GM21423 (cell line): ENCODE measurements at regions not wholly inside any gene's neighbourhood (a gene's known extent, or its start where the extent isn't known, plus 50 kb on each side); places are given as distances from the start of the nearest gene placed in this dataset.

ENCODE experiments used
- ATAC-seq: cut with Tn5 transposase; IDR thresholded peaks from one replicate; pipeline ENCODE4 v1.9.1; 2021; ENCODE audit warnings: mild to moderate bottlenecking, moderate library complexity; ENCODE audit not compliant: unreplicated experiment

DNA sequence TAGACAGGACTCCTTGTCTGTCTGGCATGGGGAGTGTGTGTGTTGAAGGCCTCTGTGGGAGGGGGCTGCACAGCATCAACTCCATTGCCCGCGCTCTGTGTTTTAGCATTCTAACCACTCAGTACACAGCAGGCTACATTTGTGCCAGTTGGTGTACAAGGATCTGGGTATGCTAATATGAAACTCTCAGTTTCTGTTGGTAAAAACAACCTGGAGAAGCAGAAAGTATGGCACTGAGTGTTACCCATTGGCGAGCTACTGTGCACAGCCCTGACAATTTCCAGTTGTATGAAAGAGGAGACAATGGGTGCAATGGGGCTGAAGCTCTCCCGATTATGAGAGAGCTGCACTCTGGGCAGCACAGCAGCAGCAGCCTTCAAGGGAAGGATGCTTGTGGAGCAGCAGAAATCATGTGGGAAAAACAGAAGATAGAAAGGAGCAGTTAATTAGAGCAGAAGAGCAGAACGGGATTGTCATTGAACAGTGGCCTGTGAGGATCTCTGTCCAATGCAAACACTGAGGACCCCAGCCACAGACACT is 443.6 kb downstream of the CBLN2 start:
- no peak for ATAC-seq

DNA sequence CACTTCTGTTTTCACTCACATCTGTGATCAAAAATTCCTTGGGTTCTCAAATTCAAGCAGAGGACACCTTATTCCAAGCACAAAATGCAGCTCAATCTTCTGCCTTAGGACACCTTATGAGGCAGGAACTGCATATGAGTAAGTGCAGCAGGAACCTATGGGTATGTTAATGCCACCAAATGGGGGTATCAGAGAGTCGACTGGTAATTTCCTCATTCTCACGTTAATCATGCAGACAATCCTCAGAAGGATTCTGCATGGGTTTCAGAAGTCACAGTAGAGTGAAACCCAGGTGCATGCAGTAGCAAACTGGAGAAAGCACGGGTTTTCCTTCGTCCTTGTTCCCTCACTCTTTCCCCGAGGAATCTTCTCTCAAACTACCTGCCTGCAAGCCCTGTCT is 452.8 kb downstream of the CBLN2 start:
- no peak for ATAC-seq

DNA sequence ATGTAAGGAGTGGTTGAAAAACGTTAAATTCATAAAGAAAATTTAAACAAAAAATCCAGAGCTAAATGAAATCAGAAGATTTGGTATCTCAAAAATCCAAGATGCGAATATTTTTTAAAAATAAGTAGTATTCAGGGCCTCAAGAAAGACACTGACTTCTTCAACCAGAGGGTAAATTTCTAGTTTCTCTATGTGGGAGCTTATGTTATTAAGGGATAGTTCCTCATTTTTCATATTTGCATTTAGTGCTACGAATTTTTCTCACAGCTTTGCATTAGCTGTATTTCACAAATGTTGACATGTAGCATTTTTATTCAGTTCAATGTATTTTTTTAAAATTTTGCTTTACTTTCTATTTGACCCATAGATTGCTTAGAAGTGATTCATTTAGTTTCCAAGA is 454.7 kb downstream of the CBLN2 start:
- no peak for ATAC-seq

DNA sequence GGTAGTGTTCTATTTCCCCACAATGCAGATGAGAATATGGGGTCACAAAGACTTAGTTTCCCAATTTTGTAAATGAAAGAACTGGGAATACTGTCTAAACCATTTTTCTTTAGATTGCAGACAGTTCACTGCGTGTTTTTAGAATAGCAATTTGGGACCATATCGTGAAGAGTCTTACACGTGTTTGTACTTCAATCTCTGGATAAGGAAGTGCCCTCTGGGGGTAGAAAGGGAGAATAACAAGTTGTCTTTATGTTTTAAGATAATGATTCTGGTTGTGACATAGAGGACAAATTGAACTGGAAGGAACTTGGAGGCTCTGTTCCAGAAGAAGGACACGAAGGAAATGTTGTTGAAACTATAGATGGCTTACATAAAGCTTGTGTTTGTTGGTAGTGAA is 457.7 kb downstream of the CBLN2 start:
- ATAC-seq: no peak

DNA sequence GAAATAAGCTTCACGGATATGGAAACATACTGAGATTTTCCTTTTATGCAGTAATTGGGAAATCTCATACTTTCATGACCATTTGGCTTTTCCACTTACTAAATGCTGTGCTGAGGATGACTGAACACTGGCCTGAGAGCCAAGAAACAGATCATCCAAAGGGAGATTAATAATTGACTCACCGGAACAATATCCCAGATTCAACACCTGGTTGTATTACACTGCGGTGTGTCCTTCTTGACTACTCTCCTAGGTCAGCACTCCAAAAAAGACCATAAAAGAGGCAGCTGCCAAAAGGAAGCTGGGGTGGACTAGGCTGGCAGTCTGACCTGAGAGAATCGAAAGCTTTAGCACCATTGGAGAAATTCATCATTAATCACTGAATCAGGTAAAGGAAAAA is 469.1 kb downstream of the CBLN2 start:
- no peak for ATAC-seq

DNA sequence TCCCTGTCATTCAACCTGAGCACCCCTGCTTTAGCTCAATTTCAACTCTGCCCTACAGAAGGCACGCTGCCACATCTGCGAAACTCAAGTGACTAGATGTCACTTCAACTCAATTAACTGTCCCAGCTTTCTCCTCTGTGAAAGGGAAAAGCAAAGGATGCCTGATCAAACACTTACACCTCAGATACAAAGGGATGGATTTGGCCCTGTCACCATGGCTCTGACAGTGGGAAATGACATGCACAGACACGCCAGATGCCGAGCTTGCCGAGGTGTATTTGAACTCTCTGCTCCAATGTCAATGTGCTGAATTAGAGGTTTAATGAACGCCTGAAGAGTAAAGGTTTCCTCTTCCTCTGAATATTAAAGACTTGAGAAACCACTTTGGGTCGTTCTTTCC is 481.1 kb downstream of the CBLN2 start:
- ATAC-seq: no peak

DNA sequence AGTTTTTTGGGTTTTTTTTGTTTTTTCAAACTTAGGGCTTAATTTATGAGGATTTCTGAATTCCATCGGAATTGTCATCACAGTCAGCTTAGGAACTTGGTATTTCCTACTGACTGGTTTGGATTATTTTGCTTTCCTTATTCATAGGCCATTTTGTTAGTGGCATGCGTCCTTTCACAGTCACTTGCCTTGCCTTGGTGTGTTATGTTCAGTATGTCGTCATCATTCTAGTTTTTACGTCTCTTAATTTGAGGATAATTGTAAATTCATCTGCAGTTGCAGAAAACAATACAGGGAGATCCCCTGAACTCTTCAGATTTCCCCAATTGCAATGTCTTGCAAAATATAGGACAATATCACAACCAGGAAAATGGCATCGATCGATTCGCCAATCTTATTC is 485.3 kb downstream of the CBLN2 start:
- no peak for ATAC-seq

DNA sequence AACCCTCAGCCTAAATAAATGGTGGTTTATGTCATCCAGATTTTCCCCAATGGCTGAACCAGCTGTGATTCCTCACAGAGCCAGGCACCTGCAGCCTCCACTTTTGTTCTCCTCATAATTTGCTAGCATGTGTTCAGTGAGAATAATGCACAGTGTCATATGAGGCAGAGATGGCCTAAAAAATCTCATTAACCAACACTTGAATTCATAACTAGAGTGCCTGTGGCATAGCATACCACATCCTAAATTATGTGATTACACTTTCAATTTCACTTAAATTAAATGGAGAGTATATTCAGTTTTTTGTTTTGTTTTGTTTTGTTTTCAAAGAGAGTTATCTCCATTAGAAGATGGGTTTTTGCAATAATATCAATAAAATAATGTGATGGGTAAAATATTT is 488.0 kb downstream of the CBLN2 start:
- ATAC-seq: no peak

DNA sequence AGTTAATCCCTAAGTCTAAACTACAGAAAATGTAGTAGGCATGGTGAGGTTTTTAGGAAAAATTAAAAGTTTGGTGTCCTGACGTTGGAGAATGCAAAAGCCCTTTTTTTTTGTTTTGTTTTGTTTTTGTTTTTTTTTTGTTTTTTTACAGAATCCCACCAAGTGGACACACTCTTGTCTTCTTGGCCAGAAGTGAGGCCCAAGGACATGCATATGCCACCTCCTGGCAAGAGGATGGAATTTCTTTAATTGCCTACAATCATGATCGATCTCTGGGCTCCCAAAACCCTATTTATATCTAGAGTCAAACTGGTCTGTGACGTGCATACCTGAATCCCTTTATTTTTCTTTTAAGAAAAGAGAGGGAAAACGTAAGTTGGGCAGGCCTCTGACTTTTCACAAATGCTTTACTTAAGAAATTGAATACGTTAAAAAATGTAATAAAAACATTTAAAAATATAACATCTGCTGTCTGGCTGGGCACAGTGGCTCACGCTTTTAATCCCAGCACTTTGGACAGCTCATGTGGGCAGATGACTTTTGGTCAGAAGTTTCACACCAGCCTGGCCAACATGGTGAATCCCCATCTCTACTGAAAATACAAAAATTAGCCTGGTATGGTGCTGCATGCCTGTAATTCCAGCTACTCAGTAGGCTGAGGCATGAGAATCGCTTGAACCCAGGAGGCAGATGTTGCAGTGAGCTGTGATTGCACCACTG is 502.7 kb downstream of the CBLN2 start:
- ATAC-seq: no peak

DNA sequence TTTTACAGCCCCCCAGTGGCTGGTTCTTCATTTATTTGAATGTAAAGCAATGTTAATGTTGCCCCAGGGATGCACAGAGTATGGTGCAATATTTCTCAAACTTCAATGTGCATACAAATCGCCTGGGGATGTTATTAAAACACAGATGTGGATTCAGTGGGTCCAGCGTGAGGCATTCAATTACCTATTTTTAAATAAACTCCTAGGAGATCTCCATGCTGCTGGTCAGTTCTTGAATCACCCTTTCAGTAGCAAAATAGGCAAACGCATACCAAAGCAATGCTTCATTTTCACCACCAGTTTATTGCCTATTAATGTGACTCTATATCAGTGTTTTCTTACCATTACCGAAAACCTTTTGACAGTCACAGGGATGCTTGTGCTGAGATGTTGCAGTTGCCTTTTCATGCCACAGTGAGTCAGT is 530.7 kb downstream of the CBLN2 start:
- ATAC-seq: no peak

DNA sequence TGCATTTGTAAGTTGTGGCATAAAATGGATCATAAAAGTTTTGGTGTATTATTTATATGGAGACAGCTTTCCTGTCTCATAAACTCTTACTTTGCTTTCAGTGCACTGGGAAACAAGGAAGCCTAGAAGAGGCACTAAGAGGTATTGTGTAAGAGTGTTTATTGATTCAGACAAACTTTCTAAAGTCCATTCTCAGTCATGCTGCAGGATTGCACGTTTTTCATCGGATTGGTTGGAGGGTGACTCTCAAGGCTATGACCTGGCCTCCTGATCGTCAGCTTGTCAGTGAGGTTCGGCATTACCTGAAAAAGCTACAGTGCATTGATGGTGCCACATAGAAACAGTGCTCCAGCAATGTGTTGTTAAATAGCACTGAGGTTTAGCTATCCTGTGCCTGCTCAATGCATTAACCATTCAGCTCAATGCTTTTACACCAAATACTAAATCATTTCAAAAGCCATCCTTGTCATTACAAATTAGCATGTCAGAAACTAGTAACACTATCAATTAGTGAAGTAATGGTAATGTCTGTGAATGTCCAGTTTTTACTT is 545.5 kb downstream of the CBLN2 start:
- ATAC-seq: no peak

DNA sequence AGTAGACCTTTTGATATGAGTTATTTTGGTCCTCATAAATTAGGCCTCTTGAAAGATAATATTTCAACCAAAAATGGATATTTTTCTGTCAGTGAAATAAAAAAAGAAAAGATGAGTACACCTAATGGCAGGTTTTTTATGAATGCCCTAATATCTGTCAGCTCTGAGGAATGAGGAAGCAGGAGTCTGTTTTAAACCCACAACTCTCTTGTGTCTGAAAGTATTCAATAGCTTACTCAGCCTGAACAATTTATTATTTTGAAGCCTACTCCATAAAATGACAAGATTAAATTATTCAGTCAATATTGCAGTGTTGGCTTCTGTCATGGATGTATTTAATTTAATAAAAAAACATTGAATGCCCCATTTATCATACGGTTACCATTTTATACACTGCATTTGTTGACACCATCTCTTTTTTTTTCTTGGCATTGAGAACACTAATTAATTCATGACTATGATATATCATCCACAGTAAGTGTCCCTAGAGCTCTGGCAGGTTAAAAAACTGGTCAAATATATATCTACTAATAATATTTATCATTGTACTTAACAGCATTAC is 548.2 kb downstream of the CBLN2 start:
- ATAC-seq: no peak

DNA sequence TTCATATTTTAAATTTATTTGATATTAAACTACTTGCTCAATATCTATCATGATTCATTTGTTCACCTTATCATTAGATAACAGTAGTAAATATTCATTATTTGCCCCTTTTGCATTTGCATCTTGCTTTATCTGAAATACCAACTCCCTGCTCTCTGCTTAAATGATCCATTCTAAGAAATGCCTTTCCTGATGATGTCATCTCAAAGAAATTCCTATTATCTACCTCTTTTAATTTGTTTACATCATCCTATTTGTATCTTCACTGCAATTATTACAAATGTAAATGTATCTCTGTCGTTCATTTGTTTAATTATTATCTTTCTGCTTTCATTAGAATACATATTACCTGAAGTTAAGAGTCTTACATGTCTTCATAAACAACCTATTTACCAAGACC is 549.9 kb downstream of the CBLN2 start:
- no peak for ATAC-seq

DNA sequence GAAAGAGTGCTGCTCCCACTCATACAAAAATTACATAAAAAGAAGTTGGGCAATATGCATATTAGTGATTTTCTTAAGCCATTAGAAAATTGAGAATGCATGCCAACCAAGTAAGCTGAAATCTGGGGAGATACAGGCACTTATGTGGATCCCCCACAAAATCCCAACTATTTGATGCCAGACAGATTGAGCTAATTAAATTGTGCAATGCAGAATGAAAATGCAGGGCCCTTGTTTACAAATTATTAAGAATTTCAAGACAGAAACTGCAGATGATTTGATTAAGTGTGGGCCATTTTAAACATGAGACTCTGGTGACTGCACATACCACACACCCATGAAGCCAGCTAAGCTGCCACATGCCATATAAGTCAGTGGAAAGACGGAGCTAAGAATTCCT is 554.5 kb downstream of the CBLN2 start:
- no peak for ATAC-seq

DNA sequence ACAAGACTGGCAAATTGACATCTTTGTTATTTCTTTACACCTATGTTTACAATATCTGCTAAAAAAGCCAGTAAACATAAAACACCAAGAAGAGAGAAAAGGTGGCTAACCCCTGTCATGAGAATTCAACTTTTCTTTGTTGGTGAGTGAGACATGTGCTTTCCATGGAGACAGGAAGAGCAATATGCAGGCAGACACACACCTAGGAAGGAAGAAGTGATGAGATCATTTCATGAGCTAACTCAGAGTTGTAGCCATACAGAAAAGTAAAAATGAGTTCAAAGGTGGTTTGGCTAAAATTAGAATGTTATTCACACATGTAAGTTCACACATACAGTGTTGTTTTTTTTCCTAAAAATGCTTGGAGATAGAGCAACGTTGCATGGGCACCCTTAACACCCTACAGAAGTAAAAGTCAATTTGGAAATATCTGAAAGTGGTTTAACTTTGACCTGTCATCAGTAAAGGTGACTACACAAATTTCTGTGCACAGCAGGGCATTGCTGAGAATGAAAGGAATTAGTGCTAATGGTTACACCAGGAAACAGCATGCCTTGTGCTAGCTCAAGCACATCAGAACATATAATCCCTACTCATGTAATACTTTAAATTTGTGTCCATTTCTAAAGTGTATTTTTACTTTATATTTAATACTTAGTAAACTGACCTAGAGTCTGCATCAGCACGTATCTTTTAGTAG is 557.6 kb downstream of the CBLN2 start:
- no peak for ATAC-seq

DNA sequence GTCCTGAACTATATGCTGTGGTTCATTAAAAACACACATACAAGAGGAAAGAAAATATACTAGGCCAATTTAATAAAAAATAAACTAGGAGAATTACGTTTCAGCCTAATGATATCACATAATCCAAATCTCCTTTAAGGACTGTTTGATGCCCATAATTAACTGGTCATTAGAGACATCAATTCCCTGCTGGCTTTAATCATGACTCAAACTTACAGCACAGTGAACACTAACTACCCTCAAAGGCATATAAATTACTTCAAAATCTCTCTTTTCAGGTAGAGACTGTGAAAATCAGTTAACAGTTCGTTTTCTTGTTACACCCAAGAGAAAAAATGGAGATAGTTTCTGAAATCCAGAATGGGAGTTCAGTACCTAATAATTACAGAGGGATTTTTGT is 567.4 kb downstream of the CBLN2 start:
- ATAC-seq: no peak

DNA sequence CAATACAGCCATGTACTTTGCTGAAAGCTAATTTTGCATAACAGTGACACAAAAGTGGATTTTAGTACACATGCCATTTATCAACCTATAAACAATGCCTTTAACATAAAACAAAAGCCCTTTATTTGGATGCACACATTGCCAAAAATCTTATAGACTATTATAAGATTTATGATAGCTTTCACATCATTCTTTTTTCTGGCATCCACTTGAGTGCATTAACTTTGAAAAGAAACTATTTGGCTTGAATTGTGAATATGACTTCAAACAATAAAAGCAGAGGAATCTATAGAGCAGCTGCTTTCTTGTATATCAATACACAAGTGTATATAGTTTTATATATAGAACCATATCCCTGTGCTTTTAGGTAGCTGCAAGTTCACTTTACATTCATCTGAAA is 577.4 kb downstream of the CBLN2 start:
- ATAC-seq: no peak

DNA sequence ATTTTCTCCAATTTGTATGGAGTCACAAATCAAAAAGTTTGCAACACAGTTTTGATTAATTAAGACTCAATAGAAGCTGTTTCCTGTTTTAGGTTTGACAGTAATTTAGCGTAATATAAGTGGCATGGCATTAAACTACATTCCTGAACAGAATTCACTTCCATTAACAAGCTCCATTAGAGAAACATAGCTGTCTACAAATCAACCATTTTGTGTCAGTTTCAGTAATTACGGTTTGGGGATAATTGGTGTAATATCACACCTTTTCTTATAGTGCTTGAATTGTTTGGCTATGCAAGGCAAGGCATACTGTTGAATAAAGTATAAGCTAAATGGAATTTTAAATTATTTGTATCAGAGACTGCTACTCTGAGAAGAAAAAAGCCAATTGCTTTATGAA is 585.5 kb downstream of the CBLN2 start:
- no peak for ATAC-seq

DNA sequence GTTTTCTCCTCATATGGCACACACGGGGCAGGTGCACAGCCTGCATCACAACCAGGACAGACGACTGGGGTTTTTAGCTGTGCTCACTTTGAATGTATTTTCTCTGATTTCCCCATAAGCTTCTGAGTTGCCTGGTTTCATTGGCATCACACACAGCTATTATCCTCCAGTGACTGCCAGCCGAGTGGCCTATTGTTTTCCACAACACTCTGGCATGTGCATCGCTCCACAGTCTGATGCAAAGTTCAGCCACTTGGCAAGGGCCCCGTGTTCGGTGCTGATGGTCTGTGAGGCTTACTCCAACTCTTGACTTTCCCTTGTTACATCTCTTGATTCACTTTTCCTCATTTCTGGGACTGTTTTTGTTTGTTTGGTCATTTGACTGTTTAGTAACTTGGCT is 593.1 kb downstream of the CBLN2 start:
- ATAC-seq: no peak

DNA sequence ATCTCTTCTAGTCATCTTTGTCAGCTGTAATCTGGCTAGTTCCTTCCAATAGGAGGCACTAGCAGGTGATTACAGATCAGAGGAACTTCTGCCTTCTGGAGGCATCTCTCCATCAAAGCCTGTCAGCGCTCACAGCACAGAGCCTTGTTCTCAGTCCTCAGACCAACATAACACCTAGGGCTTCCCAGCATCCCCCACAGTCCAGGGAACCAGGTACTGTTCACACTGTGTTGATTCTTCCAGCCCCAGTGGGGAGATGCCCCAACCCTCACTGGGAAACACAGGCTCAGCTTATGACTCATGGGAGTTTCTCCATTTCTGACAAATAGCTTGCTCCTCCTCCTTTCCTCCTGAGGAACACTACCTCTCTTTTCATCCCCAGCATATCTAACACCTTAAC is 601.7 kb downstream of the CBLN2 start:
- ATAC-seq: no peak

DNA sequence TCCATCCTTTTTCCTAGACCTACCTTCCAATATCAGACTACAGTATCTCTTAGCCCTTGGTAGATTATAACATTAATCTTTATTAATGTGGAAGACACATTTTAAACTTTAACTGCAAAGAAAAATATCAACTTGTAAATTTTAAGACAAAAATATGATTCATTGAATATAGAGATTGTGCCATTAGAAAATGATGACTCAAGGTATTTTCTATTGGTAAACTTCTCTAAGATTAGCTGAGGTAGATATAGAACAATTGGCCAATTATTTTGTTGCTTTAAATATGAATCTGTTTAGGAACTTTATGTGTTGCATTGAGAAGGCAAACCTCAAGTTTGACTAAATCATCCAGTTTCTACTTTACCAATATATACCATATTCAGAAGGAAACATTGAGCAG is 604.7 kb downstream of the CBLN2 start:
- ATAC-seq: no peak

DNA sequence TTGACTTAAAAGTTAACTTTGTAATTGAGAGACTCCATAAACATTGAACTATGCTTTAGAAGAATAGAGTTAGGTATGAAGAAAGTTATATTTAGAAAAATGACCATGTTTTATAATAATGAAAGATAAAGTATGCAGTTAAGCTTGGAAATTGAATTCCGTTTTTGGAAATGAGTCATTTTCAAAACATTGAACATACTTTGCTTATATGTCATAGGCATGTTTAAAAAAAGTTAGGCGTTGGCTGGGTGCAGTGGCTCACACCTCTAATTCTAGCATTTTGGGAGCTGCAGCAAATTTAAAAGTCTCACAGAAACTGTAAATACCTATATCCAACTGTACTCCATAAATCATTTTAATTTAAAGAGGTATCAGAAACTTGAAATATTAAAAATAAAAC is 607.4 kb downstream of the CBLN2 start:
- ATAC-seq: no peak
